ENCODE measurements at regions not wholly inside any gene's neighbourhood (a gene's known extent, or its start where the extent isn't known, plus 50 kb on each side); places are given as distances from the start of the nearest gene placed in this dataset.

DNA sequence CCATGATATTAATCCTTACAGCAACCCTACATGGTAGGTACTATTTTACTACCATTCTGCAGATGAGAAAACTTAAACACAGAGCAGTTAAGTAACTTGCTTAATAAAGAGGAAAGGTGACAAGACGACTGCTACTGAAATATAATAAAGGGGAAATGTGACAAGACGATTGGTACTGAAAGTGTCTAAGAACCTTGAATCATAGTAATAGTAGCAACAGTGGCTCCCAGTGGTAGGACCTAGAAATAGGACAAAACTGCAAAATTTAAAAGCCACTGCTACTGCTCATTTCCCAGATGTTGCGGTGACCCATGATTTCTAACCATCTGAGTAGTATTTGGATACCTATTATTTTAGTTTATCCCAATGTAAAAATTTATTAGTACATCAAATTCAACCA lies 89.5 kb downstream of the TASL start:
- Mint-ChIP-seq H3K36me3 (no peaks in the 10 kb centered on the region), H3K9me3 (peaks cover 0 to 8% (median 4%) of the 10 kb centered on the region in 7 donors), H3K27me3 (ENCODE audit: low read depth in 3 of 3) (peaks cover 0 to 13% (median 0%) of the 10 kb centered on the region in 3 donors), H3K27ac (no peak overlapping the region), H3K4me3 (no peak overlapping the region), H3K4me1 (no peaks in the 10 kb centered on the region)
- Histone ChIP-seq H3K4me1 (ENCODE audit: control insufficient read depth in 1 of 2, insufficient read depth in 2 of 2, low read length in 2 of 2) (no peaks in the 10 kb centered on the region), H3K4me2 (replicated peaks; ENCODE audit: extremely low read depth, low read length, poor library complexity, severe bottlenecking) (no peak overlapping the region), H3K36me3 (replicated peaks in 1 of 2; ENCODE audit: control insufficient read depth in 1 of 2, insufficient read depth in 2 of 2, low read length in 2 of 2) (no peaks in the 10 kb centered on the region), H3K27ac (ENCODE audit: low read depth in 1 of 2, low read length in 2 of 2) (no peak overlapping the region), H3K9me3 (replicated peaks in 1 of 2; ENCODE audit: control insufficient read depth in 1 of 2, insufficient read depth in 1 of 2, low read length in 2 of 2) (no peaks in the 10 kb centered on the region), H2AFZ (ENCODE audit: insufficient read depth, low read depth, low read length, poor library complexity, severe bottlenecking) (no peak overlapping the region), H4K20me1 (ENCODE audit: insufficient read depth, low read length) (no peaks in the 10 kb centered on the region), H3K4me3 (replicated peaks in 1 of 3; ENCODE audit: low read depth in 2 of 3, low read length in 3 of 3) (no peak overlapping the region), H3K79me2 (ENCODE audit: insufficient read depth, low read length) (no peaks in the 10 kb centered on the region), H3K27me3 (ENCODE audit: control insufficient read depth in 2 of 2, insufficient read depth in 2 of 2, low read length in 2 of 2) (no peaks in the 10 kb centered on the region), H3K9ac (ENCODE audit: insufficient read depth, low read length, poor library complexity, severe bottlenecking) (no peak overlapping the region)
- DNase-seq = no peak
- TF ChIP-seq, protein P1, sequence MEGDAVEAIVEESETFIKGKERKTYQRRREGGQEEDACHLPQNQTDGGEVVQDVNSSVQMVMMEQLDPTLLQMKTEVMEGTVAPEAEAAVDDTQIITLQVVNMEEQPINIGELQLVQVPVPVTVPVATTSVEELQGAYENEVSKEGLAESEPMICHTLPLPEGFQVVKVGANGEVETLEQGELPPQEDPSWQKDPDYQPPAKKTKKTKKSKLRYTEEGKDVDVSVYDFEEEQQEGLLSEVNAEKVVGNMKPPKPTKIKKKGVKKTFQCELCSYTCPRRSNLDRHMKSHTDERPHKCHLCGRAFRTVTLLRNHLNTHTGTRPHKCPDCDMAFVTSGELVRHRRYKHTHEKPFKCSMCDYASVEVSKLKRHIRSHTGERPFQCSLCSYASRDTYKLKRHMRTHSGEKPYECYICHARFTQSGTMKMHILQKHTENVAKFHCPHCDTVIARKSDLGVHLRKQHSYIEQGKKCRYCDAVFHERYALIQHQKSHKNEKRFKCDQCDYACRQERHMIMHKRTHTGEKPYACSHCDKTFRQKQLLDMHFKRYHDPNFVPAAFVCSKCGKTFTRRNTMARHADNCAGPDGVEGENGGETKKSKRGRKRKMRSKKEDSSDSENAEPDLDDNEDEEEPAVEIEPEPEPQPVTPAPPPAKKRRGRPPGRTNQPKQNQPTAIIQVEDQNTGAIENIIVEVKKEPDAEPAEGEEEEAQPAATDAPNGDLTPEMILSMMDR (IDR thresholded peaks at IDR 0.05) = no peak
- no CpG with 5 or more reads among the region's 3 CpGs for WGBS (ENCODE audit: insufficient coverage)
- intact Hi-C loops (cut with micrococcal nuclease) = no loop called here

GRCh38 chrX:30483996-30484395 lies 93.6 kb downstream of the TASL start:
- TF ChIP-seq, protein P1 (IDR thresholded peaks at IDR 0.05) = no peak
- H3K9me3 ChIP-seq (replicated peaks in 1 of 2; ENCODE audit: control insufficient read depth in 1 of 2, insufficient read depth in 1 of 2, low read length in 2 of 2) = no peaks in the 10 kb centered on the region
- Mint-ChIP-seq H3K27me3 (ENCODE audit: low read depth in 3 of 3) (peaks cover 0 to 12% (median 0%) of the 10 kb centered on the region in 3 donors), H3K27ac (no peak overlapping the region), H3K4me1 (no peaks in the 10 kb centered on the region), H3K9me3 (peaks cover 0 to 8% (median 4%) of the 10 kb centered on the region in 7 donors), H3K36me3 (no peaks in the 10 kb centered on the region), H3K4me3 (no peak overlapping the region)
- no peak for DNase-seq
- no peaks in the 10 kb centered on the region for H3K4me1 ChIP-seq (ENCODE audit: control insufficient read depth in 1 of 2, insufficient read depth in 2 of 2, low read length in 2 of 2)
- intact Hi-C loops (cut with micrococcal nuclease) = no loop called here
- no CpG with 5 or more reads among the region's 2 CpGs for WGBS (ENCODE audit: insufficient coverage)
- H2AFZ ChIP-seq (ENCODE audit: insufficient read depth, low read depth, low read length, poor library complexity, severe bottlenecking) = no peak overlapping the region
- no peaks in the 10 kb centered on the region for H4K20me1 ChIP-seq (ENCODE audit: insufficient read depth, low read length)
- H3K4me3 ChIP-seq (replicated peaks in 1 of 3; ENCODE audit: low read depth in 2 of 3, low read length in 3 of 3) = no peak overlapping the region
- H3K36me3 ChIP-seq (replicated peaks in 1 of 2; ENCODE audit: control insufficient read depth in 1 of 2, insufficient read depth in 2 of 2, low read length in 2 of 2) = no peaks in the 10 kb centered on the region
- H3K27ac ChIP-seq (ENCODE audit: low read depth in 1 of 2, low read length in 2 of 2) = no peak overlapping the region
- H3K27me3 ChIP-seq (ENCODE audit: control insufficient read depth in 2 of 2, insufficient read depth in 2 of 2, low read length in 2 of 2) = no peaks in the 10 kb centered on the region
- H3K9ac ChIP-seq (ENCODE audit: insufficient read depth, low read length, poor library complexity, severe bottlenecking) = no peak overlapping the region
- H3K79me2 ChIP-seq (ENCODE audit: insufficient read depth, low read length) = no peaks in the 10 kb centered on the region
- H3K4me2 ChIP-seq (replicated peaks; ENCODE audit: extremely low read depth, low read length, poor library complexity, severe bottlenecking) = no peak overlapping the region

All from CD14-positive monocyte (primary cell).